ENCODE measurements at regions not wholly inside any gene's neighbourhood (a gene's known extent, or its start where the extent isn't known, plus 50 kb on each side); places are given as distances from the start of the nearest gene placed in this dataset.

DNA sequence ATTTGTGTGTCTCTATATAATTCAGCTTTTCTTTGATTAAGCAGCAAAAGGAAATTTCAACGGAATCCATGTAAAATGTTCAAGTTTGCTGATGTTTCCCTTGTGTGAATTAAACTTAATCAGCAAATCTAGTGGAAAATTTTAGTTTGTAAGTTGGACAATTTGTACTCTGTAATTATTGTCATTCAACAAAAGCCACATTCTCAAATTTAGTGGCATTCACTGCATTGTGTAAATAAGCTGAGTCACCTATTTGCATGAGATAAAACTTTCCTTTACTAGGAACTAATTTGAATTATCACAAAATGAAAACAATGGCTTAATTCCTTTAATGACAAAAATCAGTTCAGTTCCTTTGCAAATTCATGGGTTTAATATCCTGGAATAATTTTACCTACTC lies 784.2 kb upstream of the CCDC179 start:
- no peak for TF ChIP-seq POLR2A (IDR thresholded peaks at IDR 0.05; ENCODE audit: low read depth, low read length)
- no peak for TF ChIP-seq POLR2AphosphoS5 (IDR thresholded peaks at IDR 0.05; ENCODE audit: low read depth, low read length)
- TF ChIP-seq TAF1 (IDR thresholded peaks at IDR 0.05; ENCODE audit: low read depth, low read length), result no peak
- no peak for TF ChIP-seq POU2F2 (IDR thresholded peaks at IDR 0.05; ENCODE audit: low read depth, low read length)
- TF ChIP-seq SPI1 (IDR thresholded peaks at IDR 0.05; ENCODE audit: low read depth, low read length), result no peak
